C4-2B (cell line): ENCODE measurements at regions not wholly inside any gene's neighbourhood (a gene's known extent, or its start where the extent isn't known, plus 50 kb on each side); places are given as distances from the start of the nearest gene placed in this dataset.

Experiments
- H3K27ac ChIP-seq: fragments of 450-650 bp; 2 replicates; pipeline ENCODE4 v1.5.1; 2017
- ZFX ChIP-seq: fragments of 450-650 bp; IDR thresholded peaks from 2 replicates; pipeline ENCODE4 v1.6.1; 2017
- TF ChIP-seq, protein P1 (sequence below): fragments of 450-650 bp; conservative IDR thresholded peaks from 2 replicates; pipeline ENCODE4 v1.5.1; 2017; ENCODE audit warnings: mild to moderate bottlenecking

DNA sequence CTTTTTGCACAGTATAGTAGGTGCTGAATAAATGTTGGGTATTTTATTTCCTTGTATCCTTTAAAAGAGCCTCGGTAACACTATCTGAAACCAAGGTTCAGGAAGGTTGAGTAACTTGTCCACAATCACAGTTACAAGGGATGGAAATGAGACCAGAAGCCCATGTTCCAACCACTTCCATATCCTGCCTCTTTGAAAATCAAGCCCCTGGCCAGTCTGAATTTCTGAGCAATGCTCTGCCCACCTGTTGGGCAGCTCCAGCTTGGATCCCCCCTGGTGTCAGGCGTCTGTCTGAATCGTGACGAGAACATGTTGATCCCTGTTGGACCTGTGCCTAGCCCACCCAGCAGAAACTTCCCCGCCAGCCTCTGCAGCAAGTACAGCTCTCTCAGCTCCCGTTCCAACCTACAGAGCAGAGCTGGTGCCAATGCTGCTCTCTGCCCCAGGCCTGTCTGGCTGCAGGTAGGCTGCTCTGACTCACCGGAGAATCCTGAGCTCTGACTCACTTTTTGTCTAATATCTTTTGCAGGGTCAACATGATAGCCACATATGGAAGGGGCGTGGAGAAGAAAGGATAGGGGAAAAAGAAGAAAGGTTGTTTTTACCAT lies 595.5 kb downstream of the INHBA start:
- TF ChIP-seq ZFX, result no peak
- TF ChIP-seq, protein P1, sequence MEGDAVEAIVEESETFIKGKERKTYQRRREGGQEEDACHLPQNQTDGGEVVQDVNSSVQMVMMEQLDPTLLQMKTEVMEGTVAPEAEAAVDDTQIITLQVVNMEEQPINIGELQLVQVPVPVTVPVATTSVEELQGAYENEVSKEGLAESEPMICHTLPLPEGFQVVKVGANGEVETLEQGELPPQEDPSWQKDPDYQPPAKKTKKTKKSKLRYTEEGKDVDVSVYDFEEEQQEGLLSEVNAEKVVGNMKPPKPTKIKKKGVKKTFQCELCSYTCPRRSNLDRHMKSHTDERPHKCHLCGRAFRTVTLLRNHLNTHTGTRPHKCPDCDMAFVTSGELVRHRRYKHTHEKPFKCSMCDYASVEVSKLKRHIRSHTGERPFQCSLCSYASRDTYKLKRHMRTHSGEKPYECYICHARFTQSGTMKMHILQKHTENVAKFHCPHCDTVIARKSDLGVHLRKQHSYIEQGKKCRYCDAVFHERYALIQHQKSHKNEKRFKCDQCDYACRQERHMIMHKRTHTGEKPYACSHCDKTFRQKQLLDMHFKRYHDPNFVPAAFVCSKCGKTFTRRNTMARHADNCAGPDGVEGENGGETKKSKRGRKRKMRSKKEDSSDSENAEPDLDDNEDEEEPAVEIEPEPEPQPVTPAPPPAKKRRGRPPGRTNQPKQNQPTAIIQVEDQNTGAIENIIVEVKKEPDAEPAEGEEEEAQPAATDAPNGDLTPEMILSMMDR, result no peak
- H3K27ac ChIP-seq, result no peak overlapping the region

DNA sequence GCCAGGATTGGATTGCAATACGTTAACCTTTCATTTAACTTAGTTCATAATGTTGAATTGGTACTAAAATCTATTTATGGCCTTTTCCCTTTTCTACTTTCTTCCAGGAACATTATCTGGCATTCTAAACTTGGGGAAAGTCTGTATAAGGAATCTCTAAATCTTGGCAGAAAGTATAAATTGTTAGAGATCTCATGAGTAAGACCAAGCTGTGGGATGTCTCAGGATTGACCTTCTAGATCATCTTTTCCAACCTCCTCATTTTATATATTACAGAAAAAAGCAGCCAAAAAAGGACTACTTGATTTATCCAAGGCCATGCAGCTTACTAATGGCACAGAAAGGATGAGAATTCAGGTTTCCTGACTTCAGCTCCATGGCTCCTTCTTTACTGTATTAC lies 598.3 kb downstream of the INHBA start:
- TF ChIP-seq, protein P1, result no peak
- TF ChIP-seq ZFX, result no peak
- H3K27ac ChIP-seq, result no peak overlapping the region

DNA sequence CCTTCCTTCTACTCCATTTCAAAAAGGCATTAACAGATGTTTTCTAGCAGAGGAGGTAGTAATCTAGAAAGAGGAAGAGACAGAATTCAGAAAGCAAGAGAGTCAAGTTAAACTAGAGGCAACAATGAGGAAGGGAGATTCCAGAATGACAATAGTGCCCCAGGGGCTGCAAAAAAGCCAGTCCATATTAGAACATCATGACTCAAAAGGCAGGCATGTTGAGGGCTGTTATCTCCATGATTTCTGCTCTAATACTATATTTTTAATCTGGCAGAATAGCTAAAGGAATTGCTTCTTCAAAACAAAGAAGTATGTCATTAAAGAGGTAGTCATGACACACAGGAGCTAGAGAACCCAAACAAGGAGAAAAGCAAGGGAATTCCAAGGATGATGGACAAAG lies 599.6 kb downstream of the INHBA start:
- no peak for TF ChIP-seq ZFX
- TF ChIP-seq, protein P1, result no peak
- H3K27ac ChIP-seq, result no peak overlapping the region

DNA sequence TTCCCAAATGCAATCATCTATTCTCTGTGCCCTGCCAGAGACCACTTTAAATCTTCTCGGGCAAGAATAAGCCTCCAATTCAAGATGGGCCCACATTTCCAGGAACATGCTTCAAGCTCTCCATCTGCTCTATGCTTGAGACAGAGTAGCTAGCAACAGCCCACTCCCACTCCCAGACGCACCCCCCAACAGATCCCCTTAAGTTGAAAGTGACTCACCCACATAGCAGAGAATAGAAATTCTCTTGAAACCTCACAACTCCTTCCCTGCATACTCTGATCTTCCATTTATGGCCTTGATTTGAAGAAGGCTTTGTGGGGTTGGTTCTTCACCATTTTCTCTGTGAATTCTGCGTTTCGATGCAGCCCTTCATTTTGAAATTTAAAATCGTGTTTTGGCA lies 604.0 kb downstream of the INHBA start:
- H3K27ac ChIP-seq, result no peak overlapping the region
- TF ChIP-seq, protein P1, result no peak
- no peak for TF ChIP-seq ZFX

DNA sequence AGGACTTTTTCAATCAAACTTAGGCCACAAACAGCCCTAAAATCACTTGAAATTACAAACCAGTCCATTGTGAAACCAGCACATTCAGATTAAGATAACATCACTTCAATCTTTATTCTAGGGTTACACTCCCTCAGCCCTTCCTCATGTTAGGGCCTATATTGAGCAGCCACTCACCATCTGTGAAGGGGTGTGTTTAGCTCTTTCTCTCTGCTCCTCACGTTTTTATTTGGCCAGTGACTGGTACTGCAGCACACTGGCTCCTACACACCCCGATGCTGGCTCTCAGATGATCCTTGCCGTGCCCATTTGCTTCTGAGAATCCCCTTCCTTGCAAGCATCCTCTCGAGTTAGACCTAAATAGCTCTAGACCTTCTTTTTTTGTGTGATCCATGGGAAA lies 604.5 kb downstream of the INHBA start:
- H3K27ac ChIP-seq, result no peak overlapping the region

DNA sequence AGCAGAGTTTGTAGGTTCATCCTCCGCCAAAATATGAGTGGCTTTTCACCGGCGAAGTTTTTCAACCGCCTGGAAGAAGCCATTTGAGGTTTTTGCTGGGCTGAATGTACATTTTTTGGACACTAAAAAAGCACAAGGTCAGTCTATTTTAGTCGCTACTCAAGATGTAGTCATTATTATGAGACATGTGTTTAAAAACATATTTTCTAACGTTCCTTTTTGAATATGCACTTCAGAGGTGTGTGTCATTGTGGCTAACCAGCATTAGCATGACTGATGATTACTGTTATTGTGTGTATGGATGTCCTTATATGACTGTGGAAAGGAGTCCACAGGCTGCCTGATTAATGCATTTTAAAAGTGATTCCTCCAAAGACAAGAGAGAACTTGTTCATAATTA lies 605.4 kb downstream of the INHBA start:
- TF ChIP-seq ZFX, result no peak
- TF ChIP-seq, protein P1, result no peak
- H3K27ac ChIP-seq, result no peak overlapping the region

More for the DNA sequence above, 604.5 kb downstream of the INHBA start:
- TF ChIP-seq, protein P1, result no peak
- no peak for TF ChIP-seq ZFX

DNA sequence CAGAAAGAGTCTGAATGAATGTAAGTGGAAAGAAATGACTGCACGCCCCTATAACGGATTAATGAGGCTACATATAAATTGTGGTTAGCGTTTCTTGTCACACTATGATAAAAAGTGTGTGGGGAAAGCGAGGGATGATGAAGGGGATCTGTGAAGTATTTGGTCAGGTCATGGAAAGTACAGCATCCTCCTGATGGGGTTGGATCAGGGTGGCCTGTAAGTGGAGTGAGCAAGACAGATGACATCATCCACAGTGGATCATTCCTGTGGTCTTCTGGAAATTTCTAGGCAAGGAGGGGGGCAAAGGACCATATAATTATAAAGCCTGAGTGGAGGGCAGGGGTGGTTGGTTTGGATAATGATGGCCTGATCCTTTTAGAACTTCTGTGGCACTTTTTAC lies 606.0 kb downstream of the INHBA start:
- TF ChIP-seq ZFX, result no peak
- TF ChIP-seq, protein P1, result no peak
- H3K27ac ChIP-seq, result no peak overlapping the region
